Activated CD4-positive, alpha-beta T cell treated with anti-CD3 and anti-CD28 coated beads for 1 hour (primary cell): ENCODE measurements at regions not wholly inside any gene's neighbourhood (a gene's known extent, or its start where the extent isn't known, plus 50 kb on each side); places are given as distances from the start of the nearest gene placed in this dataset.
"Not testable (repeated sequence)": the region's sequence is repeated elsewhere in the genome, so short reads cannot be mapped to it uniquely, and the experiment has no call there.

Source experiments
- DNase-seq: peaks from one replicate; pipeline ENCODE4 v3.0.0-alpha.2; 2020

DNA sequence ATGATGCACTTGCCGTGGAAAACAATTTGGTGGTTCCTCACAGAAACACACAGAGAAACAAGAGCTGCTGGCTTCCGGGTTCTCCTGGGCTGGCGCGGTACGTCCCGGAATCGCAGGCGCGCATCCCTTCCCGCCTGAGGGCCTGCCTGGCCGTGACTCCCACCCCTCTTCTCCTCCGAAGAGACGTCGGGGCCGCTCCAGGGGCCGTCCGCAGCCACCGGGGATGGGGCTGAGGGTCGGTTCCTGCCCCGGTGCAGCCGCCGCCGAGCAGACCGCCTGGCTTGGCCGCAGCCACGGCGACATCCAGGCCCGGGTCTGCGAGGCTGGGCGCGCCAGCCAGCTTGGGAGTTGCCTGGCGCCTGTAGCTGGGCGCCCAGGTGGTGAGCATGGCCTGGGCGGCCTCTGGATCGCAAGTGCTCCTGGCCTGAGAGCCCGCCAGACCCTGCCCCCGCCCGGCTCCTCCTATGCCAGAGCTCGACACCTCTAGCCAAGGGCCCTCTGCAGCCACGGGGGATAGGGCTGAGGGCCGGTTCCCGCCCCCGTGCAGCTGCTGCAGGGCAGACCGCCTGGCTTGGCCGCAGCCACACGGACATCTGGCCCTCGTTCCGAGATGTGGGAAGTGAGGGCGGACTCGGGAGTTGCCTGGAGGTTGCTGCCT lies 1647.5 kb downstream of the SPATA31A7 start:
- DNase-seq, result peak; percentile 8

GRCh38 chr9:62838024-62838718 lies 1648.3 kb downstream of the SPATA31A7 start:
- peak; percentile 87 for DNase-seq

DNA sequence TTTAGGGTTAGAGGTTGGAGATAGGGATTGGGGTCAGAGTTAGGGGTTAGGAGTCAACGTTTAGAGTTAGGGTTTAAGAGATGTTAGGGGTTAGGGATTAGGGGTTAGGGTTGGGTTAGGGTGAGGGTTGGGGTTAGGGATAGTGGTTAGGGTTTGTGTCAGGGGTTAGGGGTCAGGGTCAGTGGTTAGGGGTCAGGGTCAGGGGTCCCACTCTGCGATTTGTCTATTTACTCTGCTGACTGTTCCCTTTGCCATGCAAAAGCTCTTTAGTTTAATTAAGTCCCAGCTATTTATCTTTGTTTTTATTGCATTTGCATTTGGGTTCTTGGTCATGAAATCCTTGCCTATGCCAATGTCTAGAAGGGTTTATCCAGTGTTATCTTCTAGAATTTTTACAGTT lies 1649.3 kb downstream of the SPATA31A7 start:
- not testable (repeated sequence) for DNase-seq

GRCh38 chr9:62843145-62843544 lies 1653.3 kb downstream of the SPATA31A7 start:
- DNase-seq, result not testable (repeated sequence)

DNA sequence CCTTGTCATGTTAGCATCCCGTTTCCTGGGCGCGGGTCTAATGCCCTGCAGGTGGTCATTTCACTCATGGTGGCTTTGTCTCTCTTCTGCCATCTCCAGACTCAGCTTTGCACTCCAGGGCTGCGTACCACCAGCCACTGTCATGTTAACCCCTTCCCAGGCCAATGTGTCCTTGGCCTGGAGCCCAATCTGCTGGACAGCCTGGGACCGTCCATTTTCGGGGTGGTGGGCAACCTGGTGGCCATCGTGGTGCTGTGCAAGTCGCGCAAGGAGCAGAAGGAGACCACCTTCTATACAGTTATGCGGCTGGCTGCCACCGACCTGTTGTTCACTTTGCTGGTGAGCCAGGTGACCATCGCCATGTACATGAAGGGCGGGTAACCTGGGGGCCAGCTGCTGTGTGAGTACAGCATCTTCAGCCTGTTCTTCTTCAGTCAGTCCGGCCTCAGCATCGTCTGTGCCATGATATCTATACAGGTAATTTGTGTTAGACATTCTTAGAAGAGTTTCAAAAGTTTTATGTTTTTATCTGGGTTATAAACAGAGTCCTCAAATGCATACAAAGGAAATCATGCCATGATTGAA lies 1654.0 kb downstream of the SPATA31A7 start:
- DNase-seq, result not testable (repeated sequence)

DNA sequence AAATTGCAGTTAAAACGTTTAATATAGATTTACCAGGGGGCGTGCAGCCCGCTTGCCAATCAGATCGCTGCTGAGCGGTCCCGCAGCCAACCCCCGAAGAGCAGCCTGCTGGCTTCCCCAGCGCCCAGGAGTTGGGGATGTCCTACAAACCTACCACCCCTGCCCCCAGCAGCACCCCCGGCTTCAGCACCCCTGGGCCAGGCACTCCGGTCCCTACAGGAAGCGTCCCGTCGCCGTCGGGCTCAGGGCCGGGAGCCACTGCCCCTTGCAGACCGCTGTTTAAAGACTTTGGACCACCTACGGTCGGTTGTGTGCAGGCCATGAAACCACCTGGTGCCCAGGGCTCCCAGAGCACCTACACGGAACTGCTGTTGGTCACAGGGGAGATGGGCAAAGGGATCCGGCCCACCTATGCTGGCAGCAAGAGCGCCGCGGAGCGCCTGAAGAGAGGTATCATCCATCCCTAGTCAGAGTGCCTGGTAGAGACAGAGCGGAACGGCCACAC lies 1654.9 kb downstream of the SPATA31A7 start:
- not testable (repeated sequence) for DNase-seq

GRCh38 chr9:62848258-62848657 lies 1658.4 kb downstream of the SPATA31A7 start:
- DNase-seq, result not testable (repeated sequence)

- not testable (repeated sequence) for DNase-seq
These were observed 1660.2 kb downstream of the SPATA31A7 start for GRCh38 chr9:62849991-62850390.

DNA sequence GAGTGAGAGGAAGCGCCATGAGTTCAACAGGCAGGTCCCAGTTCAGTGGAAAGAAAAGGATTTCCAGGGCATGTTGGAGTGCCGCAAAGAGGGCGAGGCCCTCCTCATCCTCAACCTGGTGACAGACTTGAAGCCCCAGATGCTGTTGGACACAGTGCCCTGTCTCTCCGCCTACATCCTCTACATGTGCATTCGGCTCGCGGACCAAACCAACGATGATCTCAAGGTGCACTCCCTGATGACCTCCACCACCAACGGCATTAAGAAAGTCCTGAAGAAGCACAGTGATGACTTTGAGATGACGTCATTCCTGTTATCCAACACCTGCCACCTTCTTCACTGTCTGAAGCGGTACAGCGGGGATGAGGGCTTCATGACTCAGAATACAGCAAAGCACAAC lies 1667.4 kb downstream of the SPATA31A7 start:
- DNase-seq, result not testable (repeated sequence)

GRCh38 chr9:62858240-62858639 lies 1668.4 kb downstream of the SPATA31A7 start:
- DNase-seq, result not testable (repeated sequence)

- not testable (repeated sequence) for DNase-seq
These were observed 1671.4 kb downstream of the SPATA31A7 start for GRCh38 chr9:62860939-62861860.

GRCh38 chr9:62862180-62862579 lies 1672.3 kb downstream of the SPATA31A7 start:
- DNase-seq, result not testable (repeated sequence)

- not testable (repeated sequence) for DNase-seq
These were observed 1673.5 kb downstream of the SPATA31A7 start for GRCh38 chr9:62863319-62863718.

DNA sequence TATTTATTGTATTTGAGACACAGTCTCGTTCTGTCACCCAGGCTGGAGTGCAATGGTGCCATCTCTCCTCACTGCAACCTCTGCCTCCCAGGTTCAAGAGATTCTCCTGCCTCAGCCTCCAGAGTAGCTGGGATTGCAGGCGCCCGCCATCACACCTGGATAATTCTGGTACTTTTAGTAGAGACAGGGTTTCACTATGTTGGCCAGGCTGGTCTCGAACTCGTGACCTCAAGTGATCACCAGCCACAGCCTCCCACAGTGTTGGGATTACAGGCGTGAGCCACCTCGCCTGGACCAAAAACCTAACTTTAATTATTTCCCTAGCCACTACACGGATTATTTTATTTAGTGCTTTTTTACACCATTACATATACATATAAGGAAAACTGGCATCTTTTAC lies 1674.0 kb downstream of the SPATA31A7 start:
- not testable (repeated sequence) for DNase-seq

DNA sequence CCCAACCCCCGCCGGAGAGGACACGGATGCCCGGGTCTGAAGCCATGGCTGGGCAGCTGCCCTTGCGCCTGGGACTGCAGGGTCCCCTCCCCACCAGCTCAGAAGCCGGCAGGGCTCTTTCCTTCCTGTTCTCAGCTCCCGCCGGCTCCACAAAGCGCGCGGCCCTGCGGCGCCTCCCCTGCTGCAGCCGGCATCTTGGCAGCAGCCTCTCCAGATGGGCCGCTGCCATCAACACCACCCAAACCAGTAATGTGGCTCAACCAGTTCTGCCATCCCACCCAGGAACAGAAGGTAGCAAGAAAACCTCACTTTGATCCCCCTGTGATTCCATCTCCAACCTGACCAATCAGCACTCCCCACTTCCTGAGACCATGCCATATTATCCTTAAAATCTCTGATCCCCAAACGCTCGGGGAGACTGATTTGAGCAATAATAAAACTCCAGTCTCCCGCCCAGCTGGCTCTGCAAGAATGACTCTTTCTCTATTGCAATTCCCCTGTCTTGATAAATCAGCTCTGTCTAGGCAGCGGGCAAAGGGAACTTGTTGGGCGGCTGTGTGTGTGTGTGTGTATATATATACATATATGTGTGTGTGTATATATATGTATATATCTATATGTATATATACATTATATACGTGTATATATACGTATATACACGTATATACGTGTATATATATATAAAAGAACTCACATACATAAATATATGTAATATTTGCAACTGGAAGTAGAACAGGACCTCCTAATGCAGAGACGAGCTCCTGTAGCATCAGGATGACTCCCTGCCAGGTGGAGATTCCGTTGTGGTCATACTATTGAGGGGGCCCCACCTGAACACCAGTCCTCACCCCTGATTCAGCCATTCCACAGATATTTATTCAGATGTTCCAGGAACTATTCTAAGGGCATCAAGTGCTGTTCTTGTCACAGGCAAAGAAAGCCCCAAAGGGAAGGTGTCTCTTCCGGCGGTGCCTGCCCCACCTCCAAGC lies 1674.9 kb downstream of the SPATA31A7 start:
- not testable (repeated sequence) for DNase-seq

DNA sequence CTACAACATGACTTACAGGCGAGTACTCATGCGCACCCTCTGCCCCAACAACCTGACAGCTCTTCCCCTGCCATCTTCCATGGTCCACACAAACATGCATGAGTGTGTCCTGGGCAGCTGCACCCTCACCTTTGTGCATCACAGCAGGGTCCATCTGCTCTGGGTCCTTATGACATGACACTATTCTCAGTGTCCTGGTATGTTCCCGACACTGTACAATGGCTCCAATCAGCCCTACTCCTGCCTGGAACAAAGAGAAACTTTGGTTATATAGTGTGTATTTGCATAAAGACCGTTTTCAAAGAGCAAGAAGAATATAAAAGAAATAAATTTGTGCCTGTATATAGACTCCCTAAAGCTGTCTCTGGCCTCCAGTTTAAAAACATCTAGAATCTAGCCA lies 1679.2 kb downstream of the SPATA31A7 start:
- DNase-seq, result not testable (repeated sequence)

DNA sequence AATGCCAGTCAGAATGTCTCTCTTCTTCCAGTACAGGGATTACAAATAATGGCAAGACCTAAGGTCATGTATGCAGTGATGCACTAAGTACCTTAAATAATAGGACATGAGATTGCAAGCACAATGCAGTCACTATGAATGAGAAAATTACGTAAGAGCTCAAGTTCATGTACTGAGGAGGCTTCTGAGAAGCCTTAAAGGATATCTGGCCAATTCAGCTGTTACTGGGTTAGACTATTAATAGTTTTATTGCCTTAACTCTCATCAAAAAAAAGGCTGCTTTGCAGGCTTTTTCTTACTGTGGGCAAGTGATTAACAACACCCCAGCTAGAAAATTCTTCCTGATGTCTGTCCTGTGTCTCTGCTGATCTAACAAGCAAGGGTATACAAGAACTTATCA lies 1681.9 kb downstream of the SPATA31A7 start:
- not testable (repeated sequence) for DNase-seq

DNA sequence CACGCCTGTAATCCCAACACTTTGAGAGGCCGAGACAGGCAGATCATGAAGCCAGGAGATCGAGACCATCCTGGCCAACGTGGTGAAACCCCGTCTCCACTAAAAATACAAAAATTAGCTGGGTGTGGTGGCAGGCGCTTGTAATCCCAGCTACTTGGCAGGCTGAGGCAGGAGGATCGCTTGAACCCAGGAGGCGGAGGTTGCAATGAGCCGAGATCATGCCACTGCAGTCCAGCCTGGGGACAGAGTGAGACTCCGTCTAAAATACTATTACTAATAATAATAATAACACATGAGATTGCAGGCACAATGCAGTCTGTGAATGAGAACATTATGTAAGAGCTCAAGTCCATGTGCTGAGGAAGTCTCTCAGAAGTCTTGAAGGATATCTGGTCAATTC lies 1684.4 kb downstream of the SPATA31A7 start:
- DNase-seq, result not testable (repeated sequence)

DNA sequence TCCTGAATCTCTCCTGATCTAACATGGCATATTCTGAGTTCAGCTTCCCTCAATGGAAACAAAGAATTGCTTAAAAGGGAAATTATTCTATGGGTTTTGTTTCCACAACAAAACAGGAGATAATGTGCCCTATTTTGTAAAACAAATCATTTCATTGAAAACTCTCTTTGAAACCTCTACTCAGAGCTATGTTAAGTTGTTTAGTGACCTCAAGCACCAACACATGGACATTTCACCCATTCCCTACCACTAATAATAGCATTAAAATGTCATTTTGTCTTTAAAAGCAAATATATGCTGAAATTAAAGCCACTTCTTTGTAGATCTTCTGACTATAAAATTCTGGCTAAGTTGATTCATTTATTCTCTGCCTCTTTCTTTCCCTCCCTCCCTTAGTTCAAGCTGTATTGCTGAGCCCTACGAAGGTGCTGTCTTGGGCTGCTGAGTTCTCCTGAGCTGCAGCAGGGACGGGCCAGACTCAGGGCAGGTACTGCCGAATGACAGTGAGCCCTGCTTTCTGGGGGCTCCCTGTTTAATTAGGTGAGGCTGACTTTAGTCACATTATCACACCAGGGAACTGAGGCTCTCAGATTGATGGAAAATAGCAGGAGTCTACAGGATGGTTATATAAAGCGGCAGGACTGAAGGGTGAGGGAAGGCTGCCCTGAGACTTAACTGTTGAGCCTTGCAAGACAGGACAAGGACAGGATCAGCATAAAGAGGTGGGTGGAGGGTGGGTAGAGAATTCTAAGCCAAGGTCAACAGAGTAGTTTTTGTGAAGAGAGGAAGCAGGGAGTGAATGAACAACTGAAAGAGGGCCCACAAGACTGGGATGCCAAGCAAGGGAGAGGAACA lies 1685.1 kb downstream of the SPATA31A7 start:
- not testable (repeated sequence) for DNase-seq

- DNase-seq, result not testable (repeated sequence)
These were observed 1687.7 kb downstream of the SPATA31A7 start for GRCh38 chr9:62877552-62877951.
